G401 (cell line): ENCODE measurements at regions not wholly inside any gene's neighbourhood (a gene's known extent, or its start where the extent isn't known, plus 50 kb on each side); places are given as distances from the start of the nearest gene placed in this dataset.
A peak's percentile ranks its signal among the peaks of the same experiment; 100 is the strongest.
"Not testable (repeated sequence)": the region's sequence is repeated elsewhere in the genome, so short reads cannot be mapped to it uniquely, and the experiment has no call there.

Experiments
- DNase-seq: peaks from one replicate; pipeline ENCODE4 v3.0.0-alpha.2; 2015; ENCODE audit warnings: low spot score
- in situ Hi-C: cut with HindIII; loops from 2 replicates; pipeline ENCODE4 v1.10.0; 2016; ENCODE audit warnings: low sequenced_read_pairs, mixed read lengths

DNA sequence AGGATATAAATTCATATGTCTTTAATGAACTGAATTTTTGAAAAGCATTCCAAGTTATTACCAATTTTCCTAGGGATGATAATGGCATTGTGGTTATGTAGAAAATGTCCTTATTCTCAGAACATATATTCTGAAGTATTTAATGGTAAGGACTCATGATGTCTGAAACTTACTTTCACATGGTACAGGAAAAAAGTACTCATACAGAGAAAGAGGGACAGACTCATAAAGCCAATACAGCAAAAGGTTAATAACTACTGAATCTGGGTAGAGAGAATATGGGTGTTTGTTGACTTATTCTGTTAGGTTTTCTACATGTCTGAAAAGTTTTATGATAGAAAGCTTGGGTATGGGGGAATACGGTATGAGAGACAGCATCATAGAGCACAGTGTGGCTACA lies 84.3 kb upstream of the SERTAD2 start:
- in situ Hi-C loops = no loop called here

DNA sequence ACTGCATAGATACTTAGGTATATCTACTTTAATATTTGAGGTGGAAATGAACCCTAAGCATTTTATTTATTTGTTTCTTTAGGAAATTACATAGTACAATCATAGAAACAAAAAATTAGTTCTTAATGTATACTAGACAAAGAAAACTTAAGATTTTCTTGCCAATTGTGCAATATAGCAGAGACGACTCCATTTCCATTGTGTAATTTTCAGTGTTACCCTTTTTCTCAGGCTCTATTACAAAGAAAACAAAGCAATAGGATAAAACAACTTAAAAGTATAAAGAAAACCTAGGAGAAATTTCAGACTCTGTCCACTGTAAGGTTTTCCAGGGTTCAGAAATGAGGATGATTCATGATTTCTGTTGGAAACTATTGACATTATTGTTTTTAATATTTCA lies 89.0 kb upstream of the SERTAD2 start:
- in situ Hi-C loops = no loop called here
- DNase-seq = no peak

More for the DNA sequence above, 84.3 kb upstream of the SERTAD2 start:
- no peak for DNase-seq

DNA sequence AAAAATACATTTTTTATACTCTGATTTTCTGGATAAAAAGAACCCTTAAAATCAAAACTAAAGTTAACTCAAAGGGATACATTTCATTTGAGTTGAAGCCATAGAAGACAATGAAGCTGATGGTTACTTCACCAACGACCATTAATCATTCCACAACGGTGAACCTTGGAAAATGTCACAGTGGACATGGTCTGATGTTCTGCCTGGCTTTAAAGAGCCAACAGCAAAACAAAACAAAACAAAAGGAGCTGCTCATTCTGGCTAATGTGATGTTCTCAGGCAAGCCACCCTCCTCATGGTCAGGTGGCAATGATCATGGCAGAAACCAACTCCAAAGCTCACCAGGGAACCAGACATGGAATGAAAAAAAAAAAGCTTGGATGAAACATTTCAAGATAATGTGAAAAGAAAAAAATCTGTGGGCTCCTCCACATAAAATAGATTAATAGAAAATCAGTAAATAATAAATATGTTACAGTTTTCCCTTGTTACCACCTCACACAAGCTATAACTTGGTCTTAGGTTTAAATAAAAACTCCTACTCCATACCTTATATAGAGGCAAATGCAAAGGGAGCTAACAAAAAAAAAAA lies 90.1 kb upstream of the SERTAD2 start:
- in situ Hi-C loops = no loop called here
- no peak for DNase-seq

DNA sequence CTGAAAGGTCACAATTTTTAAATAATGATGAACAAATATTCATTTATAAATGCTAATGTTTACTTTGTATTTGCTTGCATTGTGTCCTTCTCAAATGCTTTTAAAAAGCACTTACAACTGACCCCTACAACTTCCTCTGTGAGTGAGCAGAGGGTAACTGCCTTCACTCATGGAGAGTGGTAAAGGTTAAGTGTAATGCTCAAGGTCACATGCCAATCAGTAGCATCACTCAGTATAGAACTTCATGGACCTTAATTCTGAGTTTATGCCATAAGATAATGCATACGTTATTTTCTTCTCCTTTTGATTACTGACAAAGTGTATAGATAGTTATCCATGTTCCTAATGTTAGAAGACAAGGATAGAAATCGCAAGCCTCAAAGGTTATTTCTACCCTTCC lies 91.8 kb upstream of the SERTAD2 start:
- in situ Hi-C loops = loop anchor here (5.0 kb wide), 1 partner anchor 98 kb away; no protein-coding TSS in a partner anchor
- no peak for DNase-seq

DNA sequence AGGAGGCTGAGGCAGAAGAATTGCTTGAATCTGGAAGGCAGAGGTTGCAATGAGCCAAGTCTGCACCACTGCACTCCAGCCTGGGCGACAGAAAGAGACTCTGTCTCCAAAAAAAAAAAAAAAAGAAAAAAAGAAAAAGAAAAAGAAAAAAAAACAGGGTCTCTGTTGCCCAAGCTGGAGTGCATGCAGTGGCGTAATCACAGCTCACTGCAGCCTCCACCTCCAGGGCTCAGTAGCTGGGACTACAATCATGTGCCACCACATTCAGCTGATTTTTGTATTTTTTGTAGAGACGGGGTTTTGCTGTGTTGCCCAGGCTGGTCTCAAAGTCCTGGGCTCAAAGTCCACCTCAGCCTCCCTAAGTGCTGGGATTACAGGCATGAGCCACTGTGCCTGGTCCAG lies 94.0 kb upstream of the SERTAD2 start:
- DNase-seq = not testable (repeated sequence)
- in situ Hi-C loops = loop anchor here (5.0 kb wide), 1 partner anchor 100 kb away; no protein-coding TSS in a partner anchor

DNA sequence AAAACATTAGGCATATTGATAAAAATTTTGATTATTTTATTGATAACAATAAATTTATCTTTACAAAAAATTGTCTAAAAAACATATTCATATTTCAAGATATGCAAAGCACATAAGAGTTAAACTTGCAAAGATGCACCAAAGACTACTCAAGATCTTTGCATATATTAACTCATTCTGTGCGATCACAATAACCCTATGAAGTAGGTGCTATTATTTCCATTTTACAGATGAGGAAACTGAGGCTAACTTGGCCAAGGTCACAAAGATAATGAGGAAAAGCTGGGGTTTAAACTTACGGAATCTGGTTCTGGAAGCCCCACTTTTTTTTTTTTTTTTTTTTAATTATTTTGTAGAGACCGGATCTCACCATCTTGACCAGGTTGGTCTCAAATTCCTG lies 94.4 kb upstream of the SERTAD2 start:
- DNase-seq = no peak
- in situ Hi-C loops = loop anchor here (5.0 kb wide), 1 partner anchor 101 kb away; no protein-coding TSS in a partner anchor

DNA sequence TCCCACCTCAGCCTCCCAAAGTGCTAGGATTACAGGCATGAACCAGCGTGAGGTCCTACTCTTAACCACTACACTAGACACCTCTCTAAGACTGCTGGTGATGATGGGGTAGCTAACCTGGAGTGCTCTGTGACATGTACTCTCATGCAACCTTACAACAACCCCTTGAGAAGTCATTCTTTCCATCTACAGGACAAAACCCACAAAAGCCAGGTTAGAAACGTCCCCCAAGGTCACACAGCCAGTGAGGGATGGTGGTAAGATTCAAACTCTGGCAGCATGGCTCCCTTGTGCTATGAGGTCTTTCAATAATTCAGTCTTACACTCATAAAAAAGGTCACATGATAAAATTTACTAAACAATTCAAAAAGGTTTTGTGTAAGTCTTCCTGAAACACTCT lies 94.8 kb upstream of the SERTAD2 start:
- DNase-seq = peak; percentile 32
- in situ Hi-C loops = loop anchor here (5.0 kb wide), 1 partner anchor 101 kb away; no protein-coding TSS in a partner anchor

DNA sequence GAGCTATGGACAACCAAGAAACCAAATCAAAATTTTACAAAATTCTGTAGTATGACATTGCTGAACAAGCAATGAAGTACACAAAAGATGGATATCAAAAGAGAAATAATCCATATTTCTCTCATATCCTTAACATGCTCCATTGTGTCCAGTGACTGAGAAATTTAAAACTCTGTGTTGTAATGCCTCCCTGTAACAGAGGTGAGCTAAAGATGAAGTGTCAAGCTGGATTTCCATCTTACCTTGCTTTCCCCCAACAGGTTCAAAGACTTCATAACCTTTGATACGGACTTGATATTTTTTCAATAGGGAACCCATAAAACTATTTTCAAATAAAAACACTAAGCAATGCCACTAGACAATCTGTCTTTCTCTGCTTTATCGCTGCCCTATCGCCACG lies 95.7 kb upstream of the SERTAD2 start:
- in situ Hi-C loops = loop anchor here (5.0 kb wide), 1 partner anchor 102 kb away; no protein-coding TSS in a partner anchor
- peak; percentile 53 for DNase-seq

DNA sequence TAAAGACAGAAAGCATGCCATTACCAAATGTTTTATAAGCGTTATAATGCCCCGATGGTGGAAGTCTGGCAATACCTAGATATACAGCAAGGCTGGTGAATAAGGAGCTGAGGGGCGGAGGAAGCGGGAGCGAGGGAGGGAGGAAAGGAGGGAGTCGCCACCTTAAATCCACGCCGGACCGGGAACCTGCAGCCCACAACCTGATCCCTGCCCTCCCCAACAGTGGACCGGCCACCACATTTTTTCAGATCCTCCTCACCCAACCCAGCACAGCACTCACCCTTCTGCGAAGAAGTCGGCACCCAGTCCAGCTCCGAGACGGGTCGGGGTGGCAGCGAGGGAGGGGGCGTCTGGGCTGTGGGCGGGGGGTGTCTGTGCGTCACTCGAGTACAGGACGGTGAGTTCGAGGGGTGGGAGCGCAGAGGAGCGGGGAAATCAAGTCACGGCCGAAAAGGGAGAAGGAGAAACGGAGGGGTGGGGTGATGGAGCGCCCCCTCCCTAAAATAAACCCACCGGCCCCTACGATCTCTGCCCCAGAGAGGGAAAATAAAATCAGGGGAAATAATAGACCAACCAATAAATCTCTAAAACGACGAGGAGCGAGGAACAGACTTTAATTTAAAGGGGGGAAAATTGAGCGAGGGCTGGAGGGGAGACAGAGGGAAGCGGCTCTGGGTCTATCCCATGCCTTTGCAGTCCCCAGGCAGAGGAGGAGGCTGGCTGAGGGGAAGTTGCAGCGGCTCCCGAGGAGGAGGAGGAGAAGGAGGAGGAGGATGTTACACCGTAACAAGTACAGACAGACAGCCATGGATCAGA lies 96.5 kb upstream of the SERTAD2 start:
- in situ Hi-C loops = no loop called here
- DNase-seq = peak; percentile 87

DNA sequence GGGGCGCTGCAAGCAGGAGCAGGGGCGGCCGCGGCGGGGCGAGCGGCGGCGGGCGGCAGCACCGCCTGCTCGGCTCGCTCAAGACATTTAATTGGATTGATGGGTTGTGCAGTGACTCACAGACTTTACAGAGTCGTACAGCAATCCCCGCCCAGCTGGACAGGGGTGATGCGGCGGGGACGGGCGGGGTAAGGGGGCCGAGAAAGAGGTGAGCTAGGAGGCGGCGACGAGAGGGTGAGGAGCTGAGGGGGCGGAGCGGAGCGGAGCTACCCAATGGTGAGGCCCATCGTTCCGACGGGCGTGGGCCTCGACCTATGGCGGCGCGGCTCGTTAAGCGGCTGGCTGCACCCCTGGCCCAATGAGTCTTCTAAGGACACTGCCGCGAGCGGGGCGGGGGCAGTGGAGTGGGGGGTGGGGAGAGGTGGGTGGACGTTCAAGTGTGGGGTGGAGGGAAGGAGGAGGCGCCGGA lies 97.1 kb upstream of the SERTAD2 start:
- in situ Hi-C loops = no loop called here
- DNase-seq = peak; percentile 100

DNA sequence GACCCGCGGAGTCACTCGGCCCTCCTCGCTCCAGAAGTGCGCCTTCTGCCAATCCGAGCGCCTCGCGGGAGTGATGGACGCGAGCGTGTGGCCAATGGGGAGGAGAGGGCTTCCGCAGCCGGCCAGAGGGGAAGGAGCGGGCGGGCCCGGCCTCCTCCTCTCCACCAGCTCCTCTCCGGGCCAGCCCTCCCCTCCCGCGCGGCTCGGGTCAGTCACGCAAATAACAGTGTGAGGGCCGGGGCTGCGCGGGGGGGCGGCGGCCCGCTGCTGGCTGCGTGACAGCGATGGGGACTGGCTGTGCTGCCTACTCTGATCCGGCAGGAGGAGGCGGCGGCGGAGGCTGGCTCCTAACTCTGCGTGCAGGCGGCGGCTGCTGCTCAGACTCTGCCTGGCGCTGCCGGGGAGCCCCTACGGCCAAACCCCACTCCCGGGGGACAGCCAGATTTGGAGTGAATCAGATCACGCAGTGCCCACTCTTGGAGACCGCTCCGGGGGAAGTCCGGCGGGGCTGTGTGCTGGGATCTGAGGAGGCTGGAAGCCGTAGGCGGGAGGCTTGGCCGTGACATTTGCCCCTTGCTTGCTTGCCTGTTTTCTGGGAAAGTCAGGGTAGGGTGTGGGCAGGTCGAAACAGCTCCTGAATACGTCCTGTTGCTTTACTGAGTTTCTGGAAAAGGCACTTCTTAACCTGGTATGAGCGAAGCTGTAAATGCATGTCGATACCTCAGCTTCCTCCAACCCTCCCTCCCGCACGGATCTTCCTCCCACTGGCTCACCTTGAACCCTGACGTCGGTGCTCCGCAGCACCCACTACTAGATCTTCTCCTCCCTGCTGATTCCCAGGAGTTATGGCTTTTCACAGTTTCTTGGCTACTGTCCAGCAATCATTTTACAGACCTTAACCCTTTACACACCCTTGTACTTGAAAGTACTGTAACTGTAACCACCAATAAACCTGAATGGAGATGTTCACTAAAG lies 97.9 kb upstream of the SERTAD2 start:
- DNase-seq = peak; percentile 71
- in situ Hi-C loops = no loop called here

DNA sequence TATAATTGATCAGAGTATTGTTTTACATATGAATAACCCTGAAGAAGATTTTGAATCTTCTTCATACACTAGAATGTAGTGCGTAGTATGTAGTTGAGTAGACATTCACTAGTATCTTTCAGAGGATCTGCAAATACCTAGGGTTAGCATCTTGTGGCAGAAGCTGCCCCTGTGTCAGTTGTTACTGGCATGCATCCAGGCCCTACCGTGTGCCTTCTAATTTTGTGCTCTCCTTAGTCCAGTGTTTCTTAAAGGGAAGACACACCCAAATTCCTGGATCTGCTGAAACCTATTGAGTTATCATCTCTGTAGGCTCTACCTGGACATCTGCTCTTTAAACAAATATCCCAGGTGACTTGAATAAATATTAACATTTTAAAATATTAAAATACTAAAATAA lies 99.7 kb upstream of the SERTAD2 start:
- in situ Hi-C loops = no loop called here
- DNase-seq = peak; percentile 19

DNA sequence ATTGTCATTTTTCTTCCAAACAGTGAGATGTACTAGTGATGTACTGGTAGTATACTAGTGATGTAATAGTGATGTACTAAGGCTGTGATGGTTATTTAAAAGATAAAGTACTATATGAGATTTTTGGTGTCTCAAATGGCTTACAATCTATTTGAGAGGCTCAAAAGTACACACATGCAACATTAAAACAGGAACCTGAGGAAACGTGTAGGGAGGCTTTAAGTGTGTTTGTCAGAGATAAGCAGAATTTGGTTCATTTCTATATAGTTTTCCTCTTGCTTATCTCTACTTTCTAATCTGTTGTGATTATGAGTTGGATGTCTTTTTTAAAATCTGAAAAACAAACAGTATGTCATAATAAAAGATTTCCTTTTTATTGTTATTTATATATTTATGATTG lies 100.9 kb upstream of the SERTAD2 start:
- in situ Hi-C loops = no loop called here
- no peak for DNase-seq

DNA sequence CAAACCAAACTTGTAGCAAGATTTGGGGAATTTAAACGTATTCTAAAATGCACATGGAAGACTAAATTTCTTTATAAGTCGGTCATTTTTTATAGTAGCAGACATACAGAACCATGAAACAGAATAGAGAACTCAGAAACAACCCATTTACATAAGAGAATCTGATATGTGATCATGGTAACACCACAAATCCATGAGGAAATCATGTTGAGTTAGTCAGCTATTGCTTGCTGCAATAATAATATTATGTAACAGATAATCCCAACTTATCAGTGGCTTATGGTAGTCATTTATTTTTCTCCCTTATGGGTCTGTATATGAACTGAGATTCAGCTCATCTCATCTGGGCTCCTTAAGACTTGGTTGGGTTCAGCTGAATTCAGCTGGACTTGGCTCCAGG lies 103.4 kb upstream of the SERTAD2 start:
- DNase-seq = no peak
- in situ Hi-C loops = no loop called here

DNA sequence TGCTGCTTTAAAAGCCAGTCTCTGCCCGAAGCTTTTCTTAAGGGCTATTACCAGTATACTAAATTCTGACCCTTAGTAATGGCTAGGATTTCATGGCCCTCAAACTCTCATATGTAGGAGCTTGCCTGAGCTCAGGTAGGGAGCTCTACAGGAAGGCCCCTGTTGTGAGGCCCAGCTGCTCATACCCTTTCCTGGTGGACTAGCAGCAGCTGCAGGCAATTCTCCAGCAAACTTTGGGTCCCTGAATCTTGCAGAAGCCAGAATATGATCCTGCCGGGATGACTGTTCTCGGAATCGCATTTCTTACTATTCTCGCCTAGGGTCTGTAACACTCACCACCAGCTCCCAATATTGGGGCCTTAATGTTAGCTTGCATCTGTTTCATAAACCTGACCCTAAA lies 106.4 kb upstream of the SERTAD2 start:
- DNase-seq = no peak
- in situ Hi-C loops = no loop called here

DNA sequence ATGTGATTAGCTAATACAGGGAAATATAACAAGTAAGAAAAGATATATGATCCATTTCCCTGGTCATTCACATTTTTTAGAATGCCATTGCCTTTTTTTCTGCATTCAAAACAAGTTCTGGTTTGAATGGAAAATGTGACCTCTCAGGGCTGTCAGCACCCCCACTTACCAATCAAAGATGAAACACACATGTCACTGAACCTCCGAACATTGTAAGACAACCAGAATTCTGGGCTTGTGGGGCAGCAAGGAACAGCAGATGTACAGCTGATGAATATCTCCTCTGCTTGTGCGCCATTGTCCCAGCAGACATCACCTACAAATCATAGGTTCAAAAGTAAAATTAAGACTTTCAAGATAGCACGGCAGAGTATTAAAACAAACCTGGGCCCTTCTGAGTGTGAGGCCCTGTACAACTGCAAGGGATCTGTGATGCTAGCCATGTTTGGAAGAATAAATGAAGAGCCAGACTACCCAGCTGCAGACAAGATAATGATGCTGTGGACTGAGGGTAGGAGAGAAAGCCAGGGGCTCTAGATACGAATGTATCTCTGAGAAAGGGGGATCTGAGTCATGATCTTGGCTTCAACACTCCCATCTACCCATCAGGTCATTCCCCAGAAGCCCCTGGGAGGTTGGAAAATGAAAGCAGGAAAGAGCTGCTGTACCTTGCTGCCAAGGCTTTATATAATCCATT lies 108.7 kb upstream of the SERTAD2 start:
- DNase-seq = no peak
- in situ Hi-C loops = no loop called here

DNA sequence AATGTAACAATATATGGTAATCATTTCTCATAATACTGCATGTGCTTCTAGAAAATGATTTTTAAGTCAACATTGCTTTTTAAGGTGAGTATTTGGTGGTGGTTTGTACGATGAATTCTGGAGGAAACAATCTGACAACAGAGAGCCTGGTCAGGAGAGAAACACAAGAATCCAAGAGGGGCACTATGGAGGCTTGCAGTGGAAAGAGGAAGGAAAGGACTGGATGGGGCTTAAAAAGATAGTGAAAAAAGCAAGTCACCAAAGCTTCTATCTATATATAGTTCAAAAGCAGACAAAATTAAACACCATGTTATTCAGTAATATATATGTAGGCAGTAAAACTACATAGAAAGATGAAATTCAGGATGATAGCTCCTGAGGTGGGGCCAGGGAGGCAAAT lies 109.4 kb upstream of the SERTAD2 start:
- in situ Hi-C loops = no loop called here
- DNase-seq = no peak

DNA sequence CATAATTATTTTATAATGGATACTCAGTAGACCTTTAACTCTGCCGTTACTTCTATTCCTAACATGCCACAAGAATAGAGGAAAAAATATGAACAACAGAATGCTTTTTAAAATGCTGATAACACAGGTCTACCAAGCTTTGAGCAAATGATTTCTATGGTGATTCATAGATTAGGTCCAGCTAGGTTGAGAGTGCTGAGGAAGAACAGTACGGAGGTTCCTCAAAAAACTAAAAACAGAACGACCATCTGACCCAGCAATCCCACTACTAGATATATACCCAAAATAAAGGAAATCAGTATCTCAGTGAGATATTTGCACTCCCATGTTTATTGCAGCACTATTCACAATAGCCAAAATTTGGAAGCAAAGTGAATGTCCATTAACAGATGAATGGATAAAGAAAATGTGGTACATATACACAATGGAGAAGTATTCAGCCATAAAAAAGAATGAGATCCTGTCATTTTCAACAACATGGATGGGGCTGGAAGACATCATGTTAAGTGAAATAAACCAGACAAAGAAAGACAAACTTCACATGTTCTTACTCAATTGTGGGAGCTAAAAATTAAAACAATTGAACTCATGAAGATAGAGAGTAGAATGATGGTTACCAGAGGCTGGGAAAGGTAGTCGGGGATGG lies 111.6 kb upstream of the SERTAD2 start:
- no peak for DNase-seq
- in situ Hi-C loops = no loop called here
